HCT116 (cell line): ENCODE measurements at regions not wholly inside any gene's neighbourhood (a gene's known extent, or its start where the extent isn't known, plus 50 kb on each side); places are given as distances from the start of the nearest gene placed in this dataset.

ENCODE experiments used
- ATAC-seq: fragments of 200-7000 bp; cut with Tn5 transposase; 2 replicates; pipeline ENCODE4 v1.9.1; 2020; ENCODE audit warnings: mild to moderate bottlenecking, moderate library complexity
- BruUV-seq: library from RNA; stranded (reverse); fragments of 400-500 nt; replicated peaks from 2 replicates; lab custom pipeline; 2021; lab: Mats Ljungman, UMichigan
- CTCF ChIA-PET: fragments of 300-600 bp; sonication (Branson Sonifier 250); formaldehyde crosslinking; loops from one replicate; lab custom pipeline; 2021; ENCODE audit warnings: antibody characterized with exemption; lab: Charles Lee
- POLR2A ChIA-PET: fragments of 300-600, 350-600 bp; sonication (Branson Sonifier 250); formaldehyde crosslinking; loops from one replicate; lab custom pipeline; 2021; ENCODE audit warnings: antibody characterized with exemption; lab: Charles Lee
- RAD21 ChIA-PET, 2 experiments: fragments of 300-600 bp; sonication (Branson Sonifier 250); formaldehyde crosslinking; loops; one replicate each; lab custom pipeline; 2023; ENCODE audit warnings: low total read pairs in 2 of 2; ENCODE audit not compliant: uncharacterized antibody in 2 of 2, unreplicated experiment in 2 of 2, low non-redundant PET in 1 of 2; lab: Charles Lee
- DNase-seq: peaks from one replicate; pipeline ENCODE4 v3.0.0-alpha.2; 2010; ENCODE audit warnings: low read depth, low spot score
- H2AFZ ChIP-seq: fragments of 200-600 bp; shearing (Covaris generic), sonication (generic); 2 replicates; pipeline ENCODE4 v1.6.1; 2017; ENCODE audit warnings: low read depth, mixed run types, mixed read lengths, antibody characterized with exemption, low read length; ENCODE audit not compliant: poor library complexity, severe bottlenecking
- H3K27ac ChIP-seq: 2 replicates; pipeline ENCODE4 v1.5.1; 2012; ENCODE audit warnings: low read depth, low read length
- H3K27me3 ChIP-seq: fragments of 200-600 bp; sonication (generic); 2 replicates; pipeline ENCODE4 v1.6.1; 2016; ENCODE audit warnings: mixed run types, low read length, mixed read lengths; ENCODE audit not compliant: insufficient read depth
- H3K36me3 ChIP-seq, 2 experiments: fragments of 200-500 bp in 1 of 2; fragments of 200-600 bp in 1 of 2; sonication (Bioruptor generic) in 1 of 2; sonication (generic) in 1 of 2; 2 replicates each; pipeline versions ENCODE4 v1.5.1 to v1.6.1; 2014 to 2016; ENCODE audit warnings: low read length in 2 of 2, inconsistent platforms in 1 of 2, mixed read lengths in 1 of 2, mixed run types in 1 of 2; ENCODE audit not compliant: insufficient read depth in 2 of 2, control insufficient read depth in 1 of 2
- H3K4me1 ChIP-seq, 2 experiments: fragments of 200-600 bp in 1 of 2; sonication (generic) in 1 of 2; 2 replicates each; pipeline versions ENCODE4 v1.5.1 to v1.6.1; 2012 to 2017; ENCODE audit warnings: low read length in 2 of 2, inconsistent platforms in 1 of 2, mild to moderate bottlenecking in 1 of 2, mixed read lengths in 1 of 2, mixed run types in 1 of 2, moderate library complexity in 1 of 2; ENCODE audit not compliant: insufficient read depth in 2 of 2, control insufficient read depth in 1 of 2
- H3K4me2 ChIP-seq: fragments of 200-600 bp; sonication (generic); 2 replicates; pipeline ENCODE4 v1.6.1; 2017; ENCODE audit warnings: mixed run types, low read length, mixed read lengths
- H3K4me3 ChIP-seq, 2 experiments: fragments of 200-600 bp in 1 of 2; sonication (generic) in 1 of 2; replicated peaks in 1 of 2; 2 replicates each; pipeline ENCODE4 v1.5.1; 2011 to 2016; ENCODE audit warnings: low read length in 2 of 2, control low read depth in 1 of 2, low read depth in 1 of 2, mild to moderate bottlenecking in 1 of 2, mixed read lengths in 1 of 2, mixed run types in 1 of 2
- H3K79me2 ChIP-seq: fragments of 200-600 bp; sonication (generic); 2 replicates; pipeline ENCODE4 v1.6.1; 2017; ENCODE audit warnings: mild to moderate bottlenecking, mixed run types, low read length, moderate library complexity, mixed read lengths; ENCODE audit not compliant: insufficient read depth
- H3K9ac ChIP-seq: fragments of 200-600 bp; sonication (generic); 2 replicates; pipeline ENCODE4 v1.6.1; 2016; ENCODE audit warnings: low read length, mixed read lengths
- H3K9me2 ChIP-seq: fragments of 200-600 bp; sonication (generic), shearing (Covaris generic); 2 replicates; pipeline ENCODE4 v1.6.1; 2017; ENCODE audit warnings: mixed run types, mild to moderate bottlenecking, moderate library complexity; ENCODE audit not compliant: insufficient read depth
- H3K9me3 ChIP-seq, 2 experiments: fragments of 200-500 bp in 1 of 2; fragments of 200-600 bp in 1 of 2; sonication (Bioruptor generic) in 1 of 2; sonication (generic) in 1 of 2; 2 replicates each; pipeline ENCODE4 v1.6.1; 2014 to 2017; ENCODE audit warnings: low read length in 2 of 2, mixed read lengths in 2 of 2, inconsistent platforms in 1 of 2, low read depth in 1 of 2, mild to moderate bottlenecking in 1 of 2, mixed run types in 1 of 2, moderate library complexity in 1 of 2; ENCODE audit not compliant: control insufficient read depth in 1 of 2, insufficient read depth in 1 of 2
- H4K20me1 ChIP-seq: fragments of 200-600 bp; sonication (generic), shearing (Covaris generic); 2 replicates; pipeline ENCODE4 v1.6.1; 2017; ENCODE audit warnings: mixed run types, mild to moderate bottlenecking, moderate library complexity; ENCODE audit not compliant: insufficient read depth
- EGR1 ChIP-seq: IDR thresholded peaks from 2 replicates; pipeline ENCODE4 v1.6.1; 2012; ENCODE audit warnings: low read depth
- EZH2 ChIP-seq: fragments of 200-600 bp; sonication (generic); IDR thresholded peaks from 2 replicates; pipeline ENCODE4 v1.6.1; 2017; ENCODE audit warnings: antibody characterized with exemption, mixed run types
- EZH2phosphoT487 ChIP-seq: fragments of 200-600 bp; IDR thresholded peaks from 2 replicates; pipeline ENCODE4 v1.6.1; 2018; ENCODE audit warnings: antibody characterized with exemption, borderline replicate concordance
- MAX ChIP-seq: IDR thresholded peaks from 2 replicates; pipeline ENCODE4 v1.6.1; 2012
- POLR2A ChIP-seq: IDR thresholded peaks from 2 replicates; pipeline ENCODE4 v1.7.0; 2011; ENCODE audit warnings: borderline replicate concordance; ENCODE audit not compliant: insufficient read depth, insufficient read length; ENCODE audit errors: extremely low read depth
- RAD21 ChIP-seq: IDR thresholded peaks from 2 replicates; pipeline ENCODE4 v1.6.1; 2012; ENCODE audit warnings: low read depth, mild to moderate bottlenecking
- REST ChIP-seq: IDR thresholded peaks from 2 replicates; pipeline ENCODE4 v1.6.1; 2012; ENCODE audit warnings: low read depth
- SIN3A ChIP-seq: IDR thresholded peaks from 2 replicates; pipeline ENCODE4 v1.6.1; 2012; ENCODE audit warnings: low read depth
- SP1 ChIP-seq: IDR thresholded peaks from 2 replicates; pipeline ENCODE4 v1.6.1; 2012; ENCODE audit warnings: low read depth
- YY1 ChIP-seq: IDR thresholded peaks from 2 replicates; pipeline ENCODE4 v1.6.1; 2011; ENCODE audit warnings: low read length, low read depth, moderate library complexity, mild to moderate bottlenecking; ENCODE audit not compliant: insufficient replicate concordance; ENCODE audit errors: extremely low read depth
- ZFX ChIP-seq: fragments of 450-650 bp; IDR thresholded peaks from 2 replicates; pipeline ENCODE4 v1.6.1; 2017
- intact Hi-C: fragments of 100-400 bp; cut with micrococcal nuclease; formaldehyde crosslinking; loops from 2 replicates; pipeline ENCODE4 v1.10.0; 2022
- TF ChIP-seq, protein P1 (sequence below): IDR thresholded peaks from 2 replicates; pipeline ENCODE4 v1.6.1; 2011; ENCODE audit warnings: mild to moderate bottlenecking, low read length, moderate library complexity; ENCODE audit not compliant: insufficient replicate concordance; ENCODE audit errors: extremely low read depth
- TF ChIP-seq, protein P2 (sequence below), 3 experiments: fragments of 200-600 bp in 1 of 3; sonication (generic) in 1 of 3; IDR thresholded peaks in 2 of 3; conservative IDR thresholded peaks in 1 of 3; 2 replicates each; pipeline ENCODE4 v1.5.1; 2012 to 2017; ENCODE audit warnings: low read depth in 2 of 3, low read length in 2 of 3, antibody characterized with exemption in 1 of 3, borderline replicate concordance in 1 of 3, control low read depth in 1 of 3, mild to moderate bottlenecking in 1 of 3, mixed read lengths in 1 of 3, mixed run types in 1 of 3, moderate library complexity in 1 of 3; ENCODE audit not compliant: insufficient read depth in 1 of 3

GRCh38 chr7:113756250-113756649 is 162.6 kb downstream of the PPP1R3A start:
- DNase-seq (no peak), ATAC-seq (no peak)
- RAD21 ChIA-PET = no interaction called here
- BruUV-seq = no TSS peak
- CTCF ChIA-PET = no interaction called here
- H3K4me1 ChIP-seq = no peaks in the 10 kb centered on the region
- no peaks in the 10 kb centered on the region for H3K9me2 ChIP-seq
- H3K4me2 ChIP-seq = no peak overlapping the region
- POLR2A ChIA-PET = no interaction called here
- no peaks in the 10 kb centered on the region for H3K9me3 ChIP-seq
- H2AFZ ChIP-seq = no peak overlapping the region
- no peaks in the 10 kb centered on the region for H4K20me1 ChIP-seq
- H3K79me2 ChIP-seq = no peaks in the 10 kb centered on the region
- no peak overlapping the region for H3K27ac ChIP-seq
- H3K4me3 ChIP-seq = no peak overlapping the region
- no peaks in the 10 kb centered on the region for H3K27me3 ChIP-seq
- intact Hi-C loops = loop anchor here (10.0 kb wide), 1 partner anchor 61 kb away; no protein-coding TSS in a partner anchor
- H3K36me3 ChIP-seq = no peaks in the 10 kb centered on the region
- TF ChIP-seq REST (no peak), EGR1 (no peak), SIN3A (no peak), POLR2A (no peak), EZH2 (no peak), EZH2phosphoT487 (no peak)
- no peak overlapping the region for H3K9ac ChIP-seq

DNA sequence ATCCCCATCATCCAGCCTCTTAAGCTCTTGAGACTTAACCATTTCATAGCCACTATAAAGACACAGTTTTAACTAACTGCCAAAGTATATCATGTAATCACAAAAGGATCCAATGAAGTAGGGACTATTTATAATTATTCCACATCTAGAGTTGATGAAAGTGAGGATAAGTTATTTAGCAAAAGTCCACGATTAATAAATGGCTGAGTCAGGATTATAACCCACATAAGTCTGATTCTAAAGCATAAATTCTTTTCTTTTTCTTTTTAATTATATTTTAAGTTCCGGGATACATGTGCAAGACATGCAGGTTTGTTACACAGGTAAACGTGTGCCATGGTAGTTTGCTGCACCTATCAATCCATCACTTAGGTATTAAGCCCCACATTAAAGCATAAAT is 166.1 kb downstream of the PPP1R3A start:
- RAD21 ChIA-PET = no interaction called here
- no peaks in the 10 kb centered on the region for H3K4me1 ChIP-seq
- H2AFZ ChIP-seq = no peak overlapping the region
- intact Hi-C loops = loop anchor here (10.0 kb wide), 1 partner anchor 58 kb away; no protein-coding TSS in a partner anchor
- no peaks in the 10 kb centered on the region for H3K27me3 ChIP-seq
- no peak overlapping the region for H3K4me2 ChIP-seq
- CTCF ChIA-PET = no interaction called here
- no peaks in the 10 kb centered on the region for H4K20me1 ChIP-seq
- no peak overlapping the region for H3K27ac ChIP-seq
- H3K9me3 ChIP-seq = no peaks in the 10 kb centered on the region
- H3K9ac ChIP-seq = no peak overlapping the region
- no peaks in the 10 kb centered on the region for H3K36me3 ChIP-seq
- ATAC-seq (no peak), DNase-seq (no peak)
- H3K9me2 ChIP-seq = no peaks in the 10 kb centered on the region
- H3K4me3 ChIP-seq = no peak overlapping the region
- POLR2A ChIA-PET = no interaction called here
- H3K79me2 ChIP-seq = no peaks in the 10 kb centered on the region
- BruUV-seq = no TSS peak
- TF ChIP-seq, protein P1, sequence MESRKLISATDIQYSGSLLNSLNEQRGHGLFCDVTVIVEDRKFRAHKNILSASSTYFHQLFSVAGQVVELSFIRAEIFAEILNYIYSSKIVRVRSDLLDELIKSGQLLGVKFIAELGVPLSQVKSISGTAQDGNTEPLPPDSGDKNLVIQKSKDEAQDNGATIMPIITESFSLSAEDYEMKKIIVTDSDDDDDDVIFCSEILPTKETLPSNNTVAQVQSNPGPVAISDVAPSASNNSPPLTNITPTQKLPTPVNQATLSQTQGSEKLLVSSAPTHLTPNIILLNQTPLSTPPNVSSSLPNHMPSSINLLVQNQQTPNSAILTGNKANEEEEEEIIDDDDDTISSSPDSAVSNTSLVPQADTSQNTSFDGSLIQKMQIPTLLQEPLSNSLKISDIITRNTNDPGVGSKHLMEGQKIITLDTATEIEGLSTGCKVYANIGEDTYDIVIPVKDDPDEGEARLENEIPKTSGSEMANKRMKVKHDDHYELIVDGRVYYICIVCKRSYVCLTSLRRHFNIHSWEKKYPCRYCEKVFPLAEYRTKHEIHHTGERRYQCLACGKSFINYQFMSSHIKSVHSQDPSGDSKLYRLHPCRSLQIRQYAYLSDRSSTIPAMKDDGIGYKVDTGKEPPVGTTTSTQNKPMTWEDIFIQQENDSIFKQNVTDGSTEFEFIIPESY = no peak
- TF ChIP-seq YY1 (no peak), MAX (no peak), EGR1 (no peak), ZFX (no peak), EZH2phosphoT487 (no peak), SP1 (no peak), RAD21 (no peak)
- TF ChIP-seq, protein P2, sequence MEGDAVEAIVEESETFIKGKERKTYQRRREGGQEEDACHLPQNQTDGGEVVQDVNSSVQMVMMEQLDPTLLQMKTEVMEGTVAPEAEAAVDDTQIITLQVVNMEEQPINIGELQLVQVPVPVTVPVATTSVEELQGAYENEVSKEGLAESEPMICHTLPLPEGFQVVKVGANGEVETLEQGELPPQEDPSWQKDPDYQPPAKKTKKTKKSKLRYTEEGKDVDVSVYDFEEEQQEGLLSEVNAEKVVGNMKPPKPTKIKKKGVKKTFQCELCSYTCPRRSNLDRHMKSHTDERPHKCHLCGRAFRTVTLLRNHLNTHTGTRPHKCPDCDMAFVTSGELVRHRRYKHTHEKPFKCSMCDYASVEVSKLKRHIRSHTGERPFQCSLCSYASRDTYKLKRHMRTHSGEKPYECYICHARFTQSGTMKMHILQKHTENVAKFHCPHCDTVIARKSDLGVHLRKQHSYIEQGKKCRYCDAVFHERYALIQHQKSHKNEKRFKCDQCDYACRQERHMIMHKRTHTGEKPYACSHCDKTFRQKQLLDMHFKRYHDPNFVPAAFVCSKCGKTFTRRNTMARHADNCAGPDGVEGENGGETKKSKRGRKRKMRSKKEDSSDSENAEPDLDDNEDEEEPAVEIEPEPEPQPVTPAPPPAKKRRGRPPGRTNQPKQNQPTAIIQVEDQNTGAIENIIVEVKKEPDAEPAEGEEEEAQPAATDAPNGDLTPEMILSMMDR (IDR thresholded peaks at IDR 0.05 in 2 of 3, conservative IDR thresholded peaks at IDR 0.05 in 1 of 3; ENCODE audit: borderline replicate concordance in 1 of 3, insufficient read depth in 1 of 3, low read depth in 2 of 3, low read length in 2 of 3) = no peak
